Loucy (cell line): ENCODE measurements at regions not wholly inside any gene's neighbourhood (a gene's known extent, or its start where the extent isn't known, plus 50 kb on each side); places are given as distances from the start of the nearest gene placed in this dataset.
"Not testable (repeated sequence)": the region's sequence is repeated elsewhere in the genome, so short reads cannot be mapped to it uniquely, and the experiment has no call there.

ENCODE experiments used
- H2AFZ ChIP-seq: fragments of 200-600 bp; sonication (generic); 2 replicates; pipeline ENCODE4 v1.6.0; 2016; ENCODE audit warnings: antibody characterized with exemption, mild to moderate bottlenecking, low read length, moderate library complexity
- H3F3A ChIP-seq: fragments of 200-600 bp; 2 replicates; pipeline ENCODE4 v1.6.0; 2016; ENCODE audit warnings: antibody characterized with exemption, low read depth, mild to moderate bottlenecking
- H3K27me3 ChIP-seq: fragments of 200-600 bp; sonication (generic); 2 replicates; pipeline ENCODE4 v1.6.1; 2014; ENCODE audit warnings: low read length, mild to moderate bottlenecking; ENCODE audit not compliant: insufficient read depth, poor library complexity, severe bottlenecking
- H3K36me3 ChIP-seq: fragments of 200-600 bp; sonication (generic); 2 replicates; pipeline ENCODE4 v1.6.1; 2016; ENCODE audit warnings: low read length; ENCODE audit not compliant: insufficient read depth
- H3K4me1 ChIP-seq: fragments of 200-600 bp; sonication (generic); 2 replicates; pipeline ENCODE4 v1.5.1; 2014; ENCODE audit warnings: low read length, mild to moderate bottlenecking; ENCODE audit not compliant: insufficient read depth, poor library complexity, severe bottlenecking
- H3K4me2 ChIP-seq: fragments of 200-600 bp; sonication (generic); 2 replicates; pipeline ENCODE4 v1.6.0; 2014; ENCODE audit warnings: antibody characterized with exemption, low read length, low read depth, mild to moderate bottlenecking; ENCODE audit not compliant: poor library complexity, severe bottlenecking
- H3K4me3 ChIP-seq: fragments of 200-600 bp; sonication (generic); 2 replicates; pipeline ENCODE4 v1.5.1; 2014; ENCODE audit warnings: low read length, mild to moderate bottlenecking, mixed read lengths; ENCODE audit not compliant: poor library complexity, severe bottlenecking
- H3K79me2 ChIP-seq: fragments of 200-600 bp; sonication (generic); 2 replicates; pipeline ENCODE4 v1.6.1; 2014; ENCODE audit warnings: low read length; ENCODE audit not compliant: insufficient read depth
- H3K9ac ChIP-seq: fragments of 200-600 bp; sonication (generic); 2 replicates; pipeline ENCODE4 v1.6.0; 2014; ENCODE audit warnings: mild to moderate bottlenecking, low read depth, low read length, moderate library complexity; ENCODE audit not compliant: poor library complexity, severe bottlenecking
- H3K9me2 ChIP-seq: fragments of 200-600 bp; sonication (generic); replicated peaks from 2 replicates; pipeline ENCODE4 v1.6.1; 2016; ENCODE audit warnings: low read depth, low read length, mixed read lengths
- H3K9me3 ChIP-seq: fragments of 200-600 bp; sonication (generic); 2 replicates; pipeline ENCODE4 v1.6.1; 2014; ENCODE audit warnings: mild to moderate bottlenecking, antibody characterized with exemption, low read length, low read depth; ENCODE audit not compliant: insufficient read depth
- H4K20me1 ChIP-seq: fragments of 200-600 bp; sonication (generic); 2 replicates; pipeline ENCODE4 v1.6.0; 2014; ENCODE audit warnings: antibody characterized with exemption, low read length, mild to moderate bottlenecking; ENCODE audit not compliant: insufficient read depth, poor library complexity, severe bottlenecking
- EZH2phosphoT487 ChIP-seq: fragments of 200-600 bp; IDR thresholded peaks from 2 replicates; pipeline ENCODE4 v1.6.1; 2018; ENCODE audit warnings: antibody characterized with exemption, mild to moderate bottlenecking, moderate library complexity, borderline replicate concordance
- TF ChIP-seq, protein P1 (sequence below): fragments of 200-600 bp; sonication (generic); conservative IDR thresholded peaks from 2 replicates; pipeline ENCODE4 v1.5.1; 2014; ENCODE audit warnings: mild to moderate bottlenecking, antibody characterized with exemption, low read length

DNA sequence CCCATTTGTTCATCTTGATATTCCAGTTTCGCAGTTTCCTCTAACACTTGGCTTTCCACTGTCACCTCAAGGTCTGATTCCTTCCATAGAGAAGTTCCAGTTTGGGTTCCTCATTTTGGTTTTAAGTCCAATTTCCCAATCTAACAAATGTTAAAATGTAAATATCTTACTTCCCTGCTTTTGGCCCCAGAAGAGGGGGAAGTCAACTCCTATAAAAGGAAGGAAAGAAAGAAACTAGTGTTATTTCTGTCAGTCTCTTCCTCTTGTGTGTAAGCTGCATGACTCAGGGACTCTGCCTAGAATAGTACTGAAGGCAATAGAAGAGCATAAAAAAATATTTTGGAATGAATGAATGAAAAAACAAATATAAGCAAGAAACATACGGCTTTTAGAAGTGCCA lies 127.5 kb upstream of the CCNG1 start:
- no peaks in the 10 kb centered on the region for H4K20me1 ChIP-seq
- H3K9ac ChIP-seq, result no peak overlapping the region
- no peaks in the 10 kb centered on the region for H3K27me3 ChIP-seq
- H3K4me3 ChIP-seq, result no peak overlapping the region
- no peaks in the 10 kb centered on the region for H3K36me3 ChIP-seq
- TF ChIP-seq EZH2phosphoT487, result no peak
- TF ChIP-seq, protein P1, sequence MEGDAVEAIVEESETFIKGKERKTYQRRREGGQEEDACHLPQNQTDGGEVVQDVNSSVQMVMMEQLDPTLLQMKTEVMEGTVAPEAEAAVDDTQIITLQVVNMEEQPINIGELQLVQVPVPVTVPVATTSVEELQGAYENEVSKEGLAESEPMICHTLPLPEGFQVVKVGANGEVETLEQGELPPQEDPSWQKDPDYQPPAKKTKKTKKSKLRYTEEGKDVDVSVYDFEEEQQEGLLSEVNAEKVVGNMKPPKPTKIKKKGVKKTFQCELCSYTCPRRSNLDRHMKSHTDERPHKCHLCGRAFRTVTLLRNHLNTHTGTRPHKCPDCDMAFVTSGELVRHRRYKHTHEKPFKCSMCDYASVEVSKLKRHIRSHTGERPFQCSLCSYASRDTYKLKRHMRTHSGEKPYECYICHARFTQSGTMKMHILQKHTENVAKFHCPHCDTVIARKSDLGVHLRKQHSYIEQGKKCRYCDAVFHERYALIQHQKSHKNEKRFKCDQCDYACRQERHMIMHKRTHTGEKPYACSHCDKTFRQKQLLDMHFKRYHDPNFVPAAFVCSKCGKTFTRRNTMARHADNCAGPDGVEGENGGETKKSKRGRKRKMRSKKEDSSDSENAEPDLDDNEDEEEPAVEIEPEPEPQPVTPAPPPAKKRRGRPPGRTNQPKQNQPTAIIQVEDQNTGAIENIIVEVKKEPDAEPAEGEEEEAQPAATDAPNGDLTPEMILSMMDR, result no peak
- H3K9me3 ChIP-seq, result no peaks in the 10 kb centered on the region
- H3F3A ChIP-seq, result no peaks in the 10 kb centered on the region
- no peaks in the 10 kb centered on the region for H3K9me2 ChIP-seq
- no peaks in the 10 kb centered on the region for H3K79me2 ChIP-seq
- H2AFZ ChIP-seq, result no peak overlapping the region
- H3K4me1 ChIP-seq, result no peaks in the 10 kb centered on the region
- H3K4me2 ChIP-seq, result no peak overlapping the region

DNA sequence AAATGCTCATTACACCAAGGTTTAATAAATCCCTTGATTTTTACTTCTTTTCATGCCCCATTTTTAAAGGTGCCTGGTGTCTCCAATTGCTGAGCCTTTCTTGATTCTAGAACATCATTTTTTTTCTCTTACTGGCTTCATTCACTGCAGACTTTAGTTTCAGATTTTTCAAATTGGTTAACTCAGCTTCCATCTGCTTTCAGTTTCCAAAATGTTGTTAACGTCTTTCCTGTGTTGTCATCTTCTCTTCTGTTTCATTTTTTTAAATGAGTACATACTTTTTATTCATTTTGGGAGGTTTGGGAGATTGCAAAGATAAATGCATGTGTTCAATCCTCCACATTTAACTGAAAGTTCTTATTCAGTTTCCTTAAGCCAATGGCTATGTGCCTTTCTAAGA lies 126.4 kb upstream of the CCNG1 start:
- H3K4me1 ChIP-seq, result no peaks in the 10 kb centered on the region
- H3K9ac ChIP-seq, result no peak overlapping the region
- no peak overlapping the region for H2AFZ ChIP-seq
- TF ChIP-seq, protein P1, result no peak
- no peak for TF ChIP-seq EZH2phosphoT487
- H3K27me3 ChIP-seq, result no peaks in the 10 kb centered on the region
- H3K79me2 ChIP-seq, result no peaks in the 10 kb centered on the region
- no peaks in the 10 kb centered on the region for H3F3A ChIP-seq
- H3K9me2 ChIP-seq, result no peaks in the 10 kb centered on the region
- no peaks in the 10 kb centered on the region for H4K20me1 ChIP-seq
- H3K4me2 ChIP-seq, result no peak overlapping the region
- no peaks in the 10 kb centered on the region for H3K36me3 ChIP-seq
- H3K4me3 ChIP-seq, result no peak overlapping the region
- no peaks in the 10 kb centered on the region for H3K9me3 ChIP-seq

DNA sequence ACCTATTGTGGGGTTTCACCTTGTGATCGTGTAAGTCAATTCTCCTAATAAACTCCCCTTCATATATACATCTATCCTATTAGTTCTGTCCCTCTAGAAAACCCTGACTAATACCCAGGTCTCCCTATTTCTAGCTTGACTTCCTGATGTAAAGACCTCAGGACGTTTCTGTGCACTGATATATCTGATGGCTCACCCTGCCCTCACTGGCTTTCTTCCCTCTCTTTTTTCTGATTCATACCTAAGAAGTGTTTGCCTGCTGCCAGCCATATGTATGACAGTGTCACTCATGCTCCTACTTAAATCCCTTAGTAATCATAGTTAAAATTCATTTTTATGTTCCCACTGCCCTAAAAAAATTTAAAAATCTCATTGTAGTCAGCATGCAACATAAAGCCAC lies 124.8 kb upstream of the CCNG1 start:
- no peaks in the 10 kb centered on the region for H3K4me1 ChIP-seq
- H3K9me2 ChIP-seq, result no peaks in the 10 kb centered on the region
- no peaks in the 10 kb centered on the region for H3K36me3 ChIP-seq
- no peaks in the 10 kb centered on the region for H3K9me3 ChIP-seq
- H3K9ac ChIP-seq, result no peak overlapping the region
- H2AFZ ChIP-seq, result no peak overlapping the region
- no peak overlapping the region for H3K4me2 ChIP-seq
- TF ChIP-seq, protein P1, result no peak
- no peak for TF ChIP-seq EZH2phosphoT487
- H3F3A ChIP-seq, result no peaks in the 10 kb centered on the region
- no peaks in the 10 kb centered on the region for H4K20me1 ChIP-seq
- no peaks in the 10 kb centered on the region for H3K79me2 ChIP-seq
- no peak overlapping the region for H3K4me3 ChIP-seq
- H3K27me3 ChIP-seq, result no peaks in the 10 kb centered on the region

DNA sequence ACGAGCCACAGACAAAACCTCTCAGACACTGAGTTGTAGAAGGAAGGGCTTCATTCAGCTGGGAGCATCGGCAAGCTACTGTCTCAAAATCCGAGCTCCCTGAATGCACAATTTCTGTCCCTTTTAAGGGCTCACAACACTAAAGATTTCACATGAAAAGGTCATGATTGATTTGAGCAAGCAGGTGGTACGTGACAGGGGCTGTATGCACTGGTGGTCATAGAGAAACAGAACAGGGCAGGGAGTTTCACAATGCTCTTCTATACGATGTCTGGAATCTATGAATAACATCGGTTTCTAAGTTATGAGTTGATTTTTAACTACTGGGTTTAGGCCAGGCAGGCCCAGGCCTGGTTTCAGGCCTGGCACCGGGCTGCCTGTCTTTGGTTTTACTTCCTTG lies 124.3 kb upstream of the CCNG1 start:
- H3K9me3 ChIP-seq, H4K20me1 ChIP-seq, H3K4me2 ChIP-seq, H3K9ac ChIP-seq, H2AFZ ChIP-seq, H3K4me3 ChIP-seq, H3K27me3 ChIP-seq, H3K4me1 ChIP-seq, H3K79me2 ChIP-seq, H3K36me3 ChIP-seq, H3K9me2 ChIP-seq, H3F3A ChIP-seq: not testable (repeated sequence)

DNA sequence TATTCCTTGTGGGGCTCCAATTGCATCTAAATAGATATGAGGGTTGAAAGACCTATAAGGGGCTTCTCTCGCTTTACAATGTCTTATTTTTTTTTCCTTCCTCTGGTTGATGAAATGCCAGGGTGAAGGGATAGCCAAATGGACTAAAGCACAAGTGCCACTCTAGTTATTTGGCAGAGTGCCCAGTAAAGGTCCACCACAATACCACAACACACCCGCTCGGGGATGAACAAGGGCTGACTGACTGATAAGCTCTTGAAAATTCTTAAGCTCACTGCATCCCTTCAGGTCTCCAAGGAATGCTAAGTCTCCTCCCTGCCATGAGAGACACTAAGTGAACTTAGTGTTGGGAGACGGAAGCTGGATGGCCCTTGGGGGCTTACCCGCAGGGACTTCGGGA lies 121.0 kb upstream of the CCNG1 start:
- H3K4me2 ChIP-seq, H2AFZ ChIP-seq, H3K36me3 ChIP-seq: not testable (repeated sequence)

More for the DNA sequence above, 121.0 kb upstream of the CCNG1 start:
- H3K4me3 ChIP-seq, H3K9me2 ChIP-seq, H3K27me3 ChIP-seq, H3K4me1 ChIP-seq, H3F3A ChIP-seq, H3K9me3 ChIP-seq, H3K9ac ChIP-seq, H4K20me1 ChIP-seq, H3K79me2 ChIP-seq: not testable (repeated sequence)
